ENCODE measurements at regions not wholly inside any gene's neighbourhood (a gene's known extent, or its start where the extent isn't known, plus 50 kb on each side); places are given as distances from the start of the nearest gene placed in this dataset.

- WGBS, 2 donors = 86 to 91% methylated on average over 20 of the region's 20 CpGs
- H3K27me3 ChIP-seq = no peaks in the 10 kb centered on the region
- TF ChIP-seq POLR2AphosphoS5 (IDR thresholded peaks at IDR 0.05) = no peak
- no peak for TF ChIP-seq EP300 (IDR thresholded peaks at IDR 0.05)
- no peak for TF ChIP-seq POLR2A (IDR thresholded peaks at IDR 0.05)
- TF ChIP-seq CTCF (IDR thresholded peaks at IDR 0.05) = no peak
- peak in 1 of 2 donors; percentile 57 for DNase-seq
- peaks cover 5 to 18% (median 12%) of the 10 kb centered on the region in 4 donors for H3K9me3 ChIP-seq
- H3K4me3 ChIP-seq = no peak overlapping the region
- H3K27ac ChIP-seq = peak overlapping the region in 2 of 4 donors; percentile 35 to 83
- H3K36me3 ChIP-seq = no peaks in the 10 kb centered on the region
- no peak for ATAC-seq (ENCODE audit: low FRiP score in 2 of 2)
- peaks cover 5 to 18% (median 9%) of the 10 kb centered on the region in 4 donors for H3K4me1 ChIP-seq
Observed at GRCh38 chr6:169853196-169854082, 102.0 kb downstream of the ERMARD start.

- no peak for TF ChIP-seq POLR2AphosphoS5 (IDR thresholded peaks at IDR 0.05)
- TF ChIP-seq CTCF (IDR thresholded peaks at IDR 0.05) = no peak
- no peak for TF ChIP-seq EP300 (IDR thresholded peaks at IDR 0.05)
- TF ChIP-seq POLR2A (IDR thresholded peaks at IDR 0.05) = no peak
- Histone ChIP-seq H3K9me3 (peaks cover under 1 to 13% (median 7%) of the 10 kb centered on the region in 4 donors), H3K4me1 (peaks cover 5 to 18% (median 9%) of the 10 kb centered on the region in 4 donors), H3K27ac (peak overlapping the region; percentile 42 to 87 (median 64)), H3K36me3 (no peaks in the 10 kb centered on the region), H3K4me3 (no peak overlapping the region), H3K27me3 (no peaks in the 10 kb centered on the region)
- WGBS, 2 donors = 61 to 69% methylated on average over 2 to 5 of the region's 5 CpGs
- ATAC-seq (ENCODE audit: low FRiP score in 2 of 2) (peak in 1 of 2 donors; percentile 5), DNase-seq (peak in 1 of 2 donors; percentile 18)
Observed at GRCh38 chr6:169852504-169853195, 101.2 kb downstream of the ERMARD start.

- peak in 1 of 2 donors; percentile 58 for ATAC-seq (ENCODE audit: low FRiP score in 2 of 2)
Observed at GRCh38 chr6:169851641-169852503, 100.5 kb downstream of the ERMARD start.

More at GRCh38 chr6:169851641-169852503, 100.5 kb downstream of the ERMARD start:
- peaks cover 0 to 6% (median 1%) of the 10 kb centered on the region in 4 donors for H3K9me3 ChIP-seq
- no peak overlapping the region for H3K4me3 ChIP-seq
- no peaks in the 10 kb centered on the region for H3K27me3 ChIP-seq
- TF ChIP-seq CTCF (IDR thresholded peaks at IDR 0.05) (no peak), POLR2AphosphoS5 (IDR thresholded peaks at IDR 0.05) (peak in 1 of 2 donors; percentile 50), POLR2A (IDR thresholded peaks at IDR 0.05) (no peak), EP300 (IDR thresholded peaks at IDR 0.05) (peak in 1 of 4 donors; percentile 24)
- peaks cover 5 to 18% (median 9%) of the 10 kb centered on the region in 4 donors for H3K4me1 ChIP-seq
- H3K36me3 ChIP-seq = no peaks in the 10 kb centered on the region
- peak; percentile 21 to 64 for DNase-seq
- H3K27ac ChIP-seq = peak overlapping the region; percentile 42 to 87 (median 64)
- WGBS, 2 donors = 65 to 70% methylated on average over 22 of the region's 22 CpGs

Data from upper lobe of left lung (tissue), 6 donors.